GM18868 (cell line): ENCODE measurements at regions not wholly inside any gene's neighbourhood (a gene's known extent, or its start where the extent isn't known, plus 50 kb on each side); places are given as distances from the start of the nearest gene placed in this dataset.
"Not testable (repeated sequence)": the region's sequence is repeated elsewhere in the genome, so short reads cannot be mapped to it uniquely, and the experiment has no call there.

Experiments
- ATAC-seq: cut with Tn5 transposase; IDR thresholded peaks from one replicate; pipeline ENCODE4 v1.9.1; 2021; ENCODE audit warnings: mild to moderate bottlenecking, moderate library complexity; ENCODE audit not compliant: unreplicated experiment

DNA sequence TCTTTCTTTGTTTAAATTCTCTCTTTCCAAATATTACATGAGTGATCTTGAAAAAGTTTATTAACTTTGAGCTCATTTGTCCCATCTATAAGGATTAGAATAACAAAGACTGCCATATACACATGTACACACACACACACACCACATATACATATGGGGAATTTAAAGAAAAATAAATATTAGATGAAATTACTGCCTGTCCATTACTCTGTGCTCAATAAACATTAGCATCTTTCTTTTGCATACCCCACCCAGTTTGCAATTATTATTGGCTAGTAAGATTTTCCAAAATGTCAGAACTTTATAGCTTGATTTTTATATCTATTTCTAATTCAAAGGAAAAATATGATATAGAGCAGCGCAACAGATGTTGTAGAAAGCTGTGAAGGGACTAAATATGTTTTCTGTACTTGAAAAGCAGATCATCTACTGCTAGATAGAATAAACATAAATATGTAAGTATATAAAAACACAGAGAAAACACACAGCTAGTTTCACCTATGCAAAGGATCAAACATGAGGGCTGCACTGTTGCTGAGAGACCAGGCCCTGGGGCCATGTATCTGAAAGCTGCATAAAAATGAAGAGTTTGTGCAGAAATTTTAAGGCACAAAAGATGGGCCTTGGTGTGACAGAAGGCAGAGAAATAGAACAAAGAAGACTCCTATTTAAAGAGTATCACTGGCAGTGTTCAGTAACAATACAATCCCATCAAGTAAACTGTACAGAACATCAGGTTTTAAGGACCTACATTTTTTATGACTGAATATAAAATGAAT is 114.2 kb upstream of the NECTIN3 start:
- ATAC-seq: no peak

DNA sequence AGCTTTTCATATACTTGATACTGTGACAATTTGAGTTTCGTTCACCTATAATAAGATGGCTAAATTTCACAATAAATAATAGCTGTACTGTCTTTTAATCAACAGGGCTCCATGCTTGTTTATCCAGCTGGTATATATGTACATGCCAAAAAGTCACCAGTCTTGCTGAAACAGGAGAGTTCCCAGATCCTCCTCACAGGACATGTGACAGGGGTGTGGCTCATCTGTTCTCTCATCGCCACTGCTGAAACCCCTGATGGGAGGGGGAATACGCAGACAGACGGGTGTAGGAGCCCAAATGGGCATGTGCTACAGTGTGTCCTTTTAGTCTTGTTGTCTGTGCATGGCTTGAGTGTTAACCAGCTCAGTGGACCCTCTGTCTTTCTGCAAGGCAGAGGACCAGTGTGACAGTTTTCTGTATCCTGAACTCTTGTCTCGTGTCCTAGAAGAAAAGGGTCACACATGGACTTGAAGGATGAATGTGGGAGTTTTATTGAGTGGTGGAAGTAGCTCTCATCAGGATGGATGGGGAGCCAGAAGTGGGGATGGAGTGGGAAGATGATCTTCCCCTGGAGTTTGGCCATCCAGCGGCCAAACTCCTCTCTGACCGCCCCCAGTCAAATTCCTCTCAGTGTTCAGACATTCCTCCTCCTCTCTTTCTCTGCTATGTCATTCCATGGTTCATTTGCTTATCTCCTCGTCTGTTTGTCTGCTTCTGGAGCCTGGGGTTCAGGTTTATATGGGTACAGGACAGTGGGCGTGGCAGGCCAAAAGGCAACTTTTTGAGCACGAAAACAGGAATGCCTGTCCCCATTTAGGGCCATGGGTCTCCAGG is 113.1 kb upstream of the NECTIN3 start:
- no peak for ATAC-seq

DNA sequence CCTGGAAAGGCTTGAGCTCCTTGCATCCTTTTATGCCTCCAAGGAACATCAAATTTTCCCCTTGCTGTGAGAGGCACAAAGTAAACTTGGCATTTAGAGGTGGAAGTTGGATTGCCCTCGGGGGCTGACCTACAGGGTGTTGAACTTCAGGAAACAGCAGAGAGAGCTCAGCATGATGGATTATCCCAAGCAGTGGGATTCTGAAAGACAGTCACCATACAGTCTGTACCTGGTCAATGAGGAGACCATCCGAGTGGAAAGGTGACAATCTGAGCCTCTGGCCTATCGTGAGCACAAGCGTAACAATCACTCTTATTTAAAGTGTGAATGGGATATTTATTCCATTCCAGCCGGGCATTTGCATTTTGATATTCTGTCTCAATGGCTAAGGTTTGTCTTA is 105.6 kb upstream of the NECTIN3 start:
- no peak for ATAC-seq

DNA sequence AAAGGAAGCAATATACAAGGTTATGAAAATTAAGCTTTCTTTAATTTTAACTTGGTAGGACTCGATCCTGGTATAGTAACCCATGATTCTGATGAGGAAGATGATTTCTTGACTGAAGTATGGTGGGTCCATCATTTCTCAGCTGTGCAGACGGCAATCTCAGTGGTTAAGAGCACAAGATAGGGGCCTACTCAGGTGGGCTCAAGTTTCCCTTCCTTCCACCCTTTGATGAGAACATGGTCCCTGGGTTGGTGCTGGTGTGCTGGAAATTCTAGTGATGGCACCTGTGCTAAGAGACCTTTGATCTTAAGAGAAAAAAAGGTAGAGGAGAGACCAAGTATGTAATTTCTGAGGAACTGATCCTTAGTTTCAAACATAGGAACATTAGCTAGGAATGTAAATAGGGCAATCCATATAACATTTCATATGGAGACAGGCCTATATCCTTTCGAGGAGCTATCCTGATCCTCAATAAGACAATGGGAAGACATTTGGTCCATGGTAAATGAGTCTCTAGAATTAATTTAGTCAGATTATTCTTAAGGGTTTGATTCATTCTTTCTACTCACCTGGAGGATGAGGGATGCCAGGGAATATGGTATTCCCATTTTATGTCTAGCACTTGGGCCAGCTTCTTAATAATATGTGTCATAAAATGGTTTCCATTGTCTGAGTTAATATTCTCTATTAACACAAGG is 104.5 kb upstream of the NECTIN3 start:
- ATAC-seq: no peak

DNA sequence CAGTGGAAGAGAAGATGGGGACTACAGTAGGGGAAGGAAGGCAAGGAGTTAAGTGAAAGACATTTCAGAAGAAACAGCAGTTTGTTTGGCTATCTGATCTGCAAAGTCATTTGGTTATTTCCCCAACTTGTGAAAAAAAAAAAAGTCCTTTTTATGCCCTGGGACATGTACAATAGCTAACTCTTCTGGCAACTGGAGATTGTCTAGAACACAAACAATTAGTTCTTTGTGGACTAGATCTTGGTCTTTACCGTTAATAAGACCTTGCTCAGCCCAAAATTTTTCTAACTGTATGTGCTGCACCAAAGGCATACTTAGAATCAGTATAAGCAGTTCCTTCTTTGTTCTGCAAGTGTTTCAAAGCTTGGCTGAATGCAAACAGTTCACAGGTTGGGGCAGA is 103.5 kb upstream of the NECTIN3 start:
- no peak for ATAC-seq

DNA sequence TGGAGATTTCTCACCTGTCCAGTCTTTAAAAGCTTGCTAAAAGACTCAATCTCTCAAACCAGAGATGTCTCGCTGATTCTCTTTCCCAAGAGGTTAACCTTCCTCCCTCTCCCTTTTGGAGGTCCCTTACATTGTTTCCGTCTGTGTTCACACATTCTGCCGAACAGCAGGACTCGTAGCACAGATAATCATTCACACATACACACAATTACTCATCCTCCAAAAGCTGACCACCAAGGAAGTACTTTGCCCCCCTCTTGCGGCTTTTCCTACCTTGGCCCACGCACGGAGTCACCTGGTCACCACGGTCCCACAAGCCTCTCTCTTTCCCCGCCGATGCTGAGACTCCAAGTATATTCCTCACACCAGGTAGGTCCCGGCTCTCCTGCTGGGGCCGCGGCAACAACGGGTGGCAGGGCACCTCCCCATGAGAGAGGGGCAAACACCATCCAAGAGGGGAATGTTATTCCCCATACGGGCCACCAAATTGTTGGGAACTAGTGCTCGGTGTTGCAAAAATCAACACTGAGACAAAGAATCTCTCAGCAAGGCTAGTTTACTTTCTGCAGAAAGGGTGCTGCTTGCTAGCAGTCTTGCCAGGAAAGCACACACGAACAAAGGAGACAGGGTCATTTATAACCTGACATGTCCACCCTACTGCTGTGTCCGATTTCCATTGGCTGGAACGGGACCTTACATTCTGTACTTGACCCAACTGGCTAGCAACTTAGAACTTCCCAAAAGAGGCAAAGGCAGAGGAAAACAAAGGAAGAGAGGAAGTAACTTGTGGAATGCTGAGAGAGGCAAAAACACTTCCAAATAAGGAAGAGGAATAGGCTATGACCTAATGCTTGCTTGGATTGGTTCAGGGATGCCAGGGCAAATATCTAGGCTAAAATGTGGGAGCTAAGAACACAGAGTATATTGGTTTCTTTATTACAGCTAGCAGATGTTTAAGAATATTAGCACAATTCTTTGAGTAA is 102.1 kb upstream of the NECTIN3 start:
- no peak for ATAC-seq

DNA sequence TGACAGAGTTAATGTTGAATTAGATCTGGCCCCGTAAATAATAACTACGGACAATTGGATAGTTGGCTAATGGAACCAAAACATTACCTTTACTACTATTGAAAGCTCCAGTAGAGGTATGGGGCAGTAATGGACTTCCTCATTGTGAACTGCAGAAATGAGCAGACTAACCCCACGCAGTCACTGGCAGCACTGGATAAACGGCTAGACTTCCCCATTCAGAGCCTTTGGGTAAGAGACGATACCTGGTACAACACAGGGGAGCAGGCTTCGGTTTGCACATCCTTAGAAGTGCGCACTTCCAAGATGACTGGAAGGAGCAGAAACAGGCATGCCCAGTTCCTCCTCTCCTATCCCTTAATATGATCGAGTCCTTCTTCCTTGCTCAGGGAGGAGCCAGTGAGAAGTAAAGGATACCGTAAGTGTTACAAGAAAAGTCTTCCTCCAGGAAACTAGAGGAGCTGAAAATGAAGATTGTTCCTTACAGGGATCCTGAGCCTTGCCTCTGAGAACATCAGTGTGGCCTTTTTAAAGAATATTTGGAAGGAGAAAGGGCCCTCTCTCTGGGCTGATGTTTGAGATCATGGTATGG is 100.5 kb upstream of the NECTIN3 start:
- no peak for ATAC-seq

DNA sequence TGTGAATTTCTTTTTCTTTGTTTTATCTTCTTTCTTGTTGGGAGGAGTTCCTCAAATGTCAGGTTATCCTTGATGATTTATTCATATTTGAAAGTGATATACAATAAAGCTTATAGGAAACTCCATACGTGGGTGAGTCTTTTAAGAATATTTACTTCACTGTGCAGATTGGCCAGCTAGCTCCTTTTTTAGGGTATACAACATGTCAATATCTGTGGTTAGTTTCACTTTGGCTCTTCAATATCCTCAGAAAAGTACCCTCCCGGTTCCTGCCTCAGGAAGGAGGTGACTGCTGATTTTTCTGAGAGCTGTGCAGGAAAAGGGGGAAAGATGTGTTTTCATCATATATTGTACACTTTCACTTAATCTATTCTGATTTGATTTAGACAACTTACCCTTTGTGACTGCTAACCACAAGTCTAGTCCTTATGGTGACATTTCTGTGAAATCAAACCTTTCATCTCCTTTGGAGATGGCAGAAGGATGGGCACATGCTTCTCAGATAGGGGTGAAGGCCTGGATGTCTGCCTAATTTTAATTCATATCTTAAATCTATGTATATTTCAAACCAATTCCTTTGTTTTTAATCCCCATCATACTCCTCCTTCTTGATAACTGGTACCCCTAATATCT is 98.2 kb upstream of the NECTIN3 start:
- ATAC-seq: no peak

DNA sequence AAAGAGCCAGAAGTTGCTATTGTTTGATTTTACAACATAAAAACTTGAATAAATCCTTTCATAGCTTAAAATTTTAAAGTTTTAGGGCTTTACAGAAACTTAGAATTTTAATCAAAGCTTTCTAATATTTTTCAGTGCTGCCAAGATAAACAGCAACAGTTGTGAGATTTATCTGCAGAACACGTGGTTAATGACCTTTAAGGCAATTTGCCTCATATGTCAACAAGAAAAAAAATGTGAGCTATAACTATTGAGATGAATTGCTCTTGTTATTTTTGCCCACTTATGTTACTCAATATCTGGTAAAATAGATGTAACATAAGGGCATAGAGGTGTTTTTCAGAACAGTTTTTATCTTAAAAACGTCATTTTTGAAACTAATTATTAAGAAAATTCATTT is 96.7 kb upstream of the NECTIN3 start:
- ATAC-seq: no peak

DNA sequence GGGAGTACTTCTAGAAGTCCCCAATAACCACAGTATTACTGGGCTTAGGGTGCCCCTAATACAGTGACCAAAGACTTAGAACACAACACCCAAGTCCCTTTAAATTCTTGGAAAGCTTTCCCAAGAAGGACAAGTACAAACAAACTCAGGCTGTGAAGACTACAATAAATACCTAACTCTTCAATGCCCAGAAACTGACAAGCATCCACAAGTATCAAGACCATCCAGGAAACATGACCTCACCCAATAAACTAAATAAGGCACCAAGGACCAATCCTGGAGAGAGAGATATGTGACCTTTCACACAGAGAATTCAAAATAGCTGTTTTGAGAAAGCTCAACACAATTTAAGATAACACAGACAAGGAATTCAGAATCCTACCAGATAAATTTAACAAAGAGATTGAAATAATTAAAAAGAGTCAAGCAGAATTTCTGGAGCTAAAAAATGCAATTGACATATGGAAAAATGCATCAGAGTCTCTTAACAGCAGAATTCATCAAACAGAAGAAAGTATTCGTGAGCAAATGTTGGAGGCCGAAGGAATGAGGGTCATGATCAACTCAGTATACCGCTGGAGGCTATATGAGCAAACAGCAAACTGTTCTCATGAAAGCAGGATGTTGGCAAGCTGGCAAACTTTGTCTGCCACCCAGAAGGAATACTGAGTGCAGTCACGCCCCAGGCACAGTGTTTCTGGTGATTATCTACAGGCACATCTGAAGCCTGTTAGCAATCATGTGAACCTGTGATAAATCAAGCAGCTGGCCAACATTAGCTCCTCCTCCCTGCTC is 87.0 kb upstream of the NECTIN3 start:
- ATAC-seq: no peak

DNA sequence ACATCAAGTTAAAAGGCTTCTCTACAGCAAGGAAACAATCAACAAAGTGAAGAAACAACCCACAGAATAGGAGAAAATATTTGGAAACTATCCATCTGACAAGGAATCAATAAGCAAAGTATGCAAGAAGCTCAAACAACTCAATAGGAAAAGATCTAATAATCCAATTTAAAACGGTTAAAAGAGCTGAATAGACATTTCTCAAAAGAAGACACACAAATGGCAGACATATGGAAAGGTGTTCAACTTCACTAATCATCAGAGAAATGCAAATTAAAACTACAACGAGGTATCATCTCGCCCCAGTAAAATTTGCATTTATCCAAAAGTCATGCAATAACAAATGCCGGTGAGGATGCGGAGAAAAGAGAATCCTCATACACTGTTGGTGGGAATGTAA is 82.2 kb upstream of the NECTIN3 start:
- no peak for ATAC-seq

DNA sequence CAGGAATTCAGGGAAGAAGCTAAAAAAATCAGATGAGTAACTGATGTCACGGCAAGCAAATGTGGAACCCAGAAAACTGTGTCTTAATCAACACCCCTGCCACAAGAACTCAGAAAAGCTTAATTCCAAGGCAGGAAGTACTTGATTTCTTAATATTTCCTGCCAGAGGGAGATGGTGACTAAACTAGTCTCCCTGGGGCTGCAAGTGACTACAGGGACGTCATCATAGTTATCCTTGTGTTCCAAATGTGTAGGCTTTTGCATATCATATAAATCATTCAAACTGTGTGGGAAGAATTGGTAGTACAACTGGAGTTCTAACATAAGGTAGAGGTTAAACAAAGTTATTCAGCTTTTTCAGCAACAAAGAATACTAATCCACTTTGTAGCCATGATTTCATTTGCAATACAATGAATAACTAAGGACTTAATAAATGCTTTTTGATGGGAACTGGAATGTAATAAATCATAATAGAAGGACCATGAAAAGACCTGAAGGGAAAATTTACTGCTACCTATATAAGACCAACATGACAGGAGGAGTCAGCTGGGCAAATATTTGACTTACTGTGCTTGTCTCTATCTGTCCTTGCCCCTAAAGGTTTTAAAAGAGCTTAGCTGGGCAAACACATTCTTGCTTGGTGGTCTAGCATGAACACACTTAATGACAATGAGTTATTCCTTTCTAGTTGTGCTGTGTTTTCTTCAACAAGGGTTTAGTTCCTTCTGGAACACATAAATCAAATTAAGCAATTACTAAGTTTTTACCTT is 76.0 kb upstream of the NECTIN3 start:
- ATAC-seq: no peak

DNA sequence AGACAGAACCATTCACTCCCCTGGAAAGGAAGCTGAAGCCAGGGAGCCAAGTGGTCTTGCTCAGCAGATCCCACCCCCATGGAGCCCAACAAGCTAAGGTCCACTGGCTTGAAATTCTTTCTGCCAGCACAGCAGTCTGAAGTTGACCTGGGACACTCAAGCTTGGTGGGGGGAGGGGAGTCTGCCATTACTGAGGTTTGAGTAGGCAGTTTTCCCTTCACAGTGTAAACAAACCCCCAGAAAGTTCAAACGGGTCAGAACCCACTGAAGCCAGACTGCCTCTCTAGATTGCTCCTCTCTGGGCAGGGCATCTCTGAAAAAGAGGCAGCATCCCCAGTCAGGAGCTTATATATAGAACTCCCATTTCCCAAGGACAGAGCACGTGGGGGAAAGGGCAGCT is 72.8 kb upstream of the NECTIN3 start:
- ATAC-seq: not testable (repeated sequence)

DNA sequence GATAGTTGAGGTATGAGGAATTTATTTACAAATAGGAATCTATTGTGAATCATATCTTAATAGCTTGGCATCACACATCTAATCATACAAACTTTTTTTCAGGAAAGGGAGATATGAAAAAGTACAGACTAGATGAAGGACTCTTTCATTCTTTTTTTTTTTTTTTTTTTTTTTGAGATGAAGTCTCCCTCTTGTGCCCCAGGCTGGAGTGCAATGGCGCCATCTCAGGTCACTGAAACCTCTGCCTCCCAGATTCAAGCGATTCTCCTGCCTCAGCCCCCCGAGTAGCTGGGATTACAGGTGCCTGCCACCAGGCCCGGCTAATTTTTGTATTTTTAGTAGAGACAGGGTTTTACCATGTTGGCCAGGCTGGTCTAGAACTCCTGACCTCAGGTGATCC is 65.1 kb upstream of the NECTIN3 start:
- ATAC-seq: not testable (repeated sequence)

DNA sequence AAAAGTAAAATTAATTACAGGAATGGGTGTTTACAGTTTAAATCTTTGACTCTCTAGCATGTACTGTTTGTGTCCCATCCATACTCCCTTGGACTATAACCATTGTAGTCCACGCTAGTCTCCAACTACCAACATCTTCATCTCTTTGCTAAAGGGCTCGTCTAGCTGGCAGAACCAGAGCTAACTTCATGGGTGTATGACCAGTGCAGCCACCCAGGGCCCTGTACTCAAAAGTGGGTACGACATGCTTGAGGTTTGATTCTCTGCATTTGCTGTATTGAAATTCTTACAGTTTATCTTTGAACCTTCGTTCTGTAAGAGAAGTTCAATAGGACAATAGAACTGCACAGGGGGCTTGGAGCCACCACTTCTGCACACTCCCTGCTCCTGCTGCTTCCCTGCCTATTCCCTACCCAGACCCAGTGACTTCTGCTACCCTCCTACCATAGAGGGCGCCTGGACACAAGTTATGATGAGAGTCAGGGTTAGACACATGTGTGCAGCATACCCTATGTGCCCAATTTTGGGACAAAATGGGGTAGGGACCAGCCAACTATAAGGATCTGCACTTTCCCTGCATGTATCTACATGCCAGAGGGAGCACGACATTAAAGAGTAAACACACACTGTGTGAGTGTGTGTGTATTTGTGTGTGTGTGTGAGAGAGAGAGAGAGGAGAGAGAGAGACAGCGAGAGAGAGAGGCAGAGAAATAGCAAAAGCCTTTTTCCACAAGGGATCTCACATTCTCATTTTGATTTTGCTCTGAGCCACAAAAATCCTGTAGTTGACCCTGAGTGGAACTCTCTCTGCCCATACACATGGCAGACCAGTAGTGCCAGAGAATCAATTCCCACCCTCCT is 59.0 kb upstream of the NECTIN3 start:
- ATAC-seq: no peak
